ENCODE measurements at regions not wholly inside any gene's neighbourhood (a gene's known extent, or its start where the extent isn't known, plus 50 kb on each side); places are given as distances from the start of the nearest gene placed in this dataset.

DNA sequence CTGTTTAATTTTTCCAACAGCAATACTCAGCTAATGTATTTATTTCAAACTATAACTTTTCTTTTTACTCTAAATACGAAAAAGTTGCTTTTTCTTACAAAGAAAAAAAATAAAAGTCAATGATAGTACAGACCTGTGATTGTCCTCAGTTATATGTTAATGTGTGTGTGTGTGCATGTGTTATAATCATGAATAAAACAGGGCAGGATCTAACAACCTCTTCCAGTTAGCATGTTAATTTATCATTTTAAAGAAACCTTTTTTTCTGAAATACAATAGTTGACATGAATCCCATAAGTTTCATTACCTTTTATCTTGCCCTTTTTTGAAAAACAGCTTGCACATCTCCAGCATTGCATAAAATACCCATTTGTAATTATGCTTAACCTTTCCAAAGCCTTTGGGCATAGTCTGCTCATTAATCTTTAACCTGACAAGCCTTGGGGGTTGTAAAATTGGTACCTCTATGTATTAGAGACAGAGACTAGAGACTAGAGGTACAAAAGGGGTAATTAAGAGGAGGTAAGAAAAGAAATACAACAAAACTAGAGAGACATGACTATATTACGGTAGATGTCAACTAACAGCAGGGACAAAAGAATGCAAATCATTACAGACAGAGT lies 828.1 kb downstream of the OLFM4 start:
- intact Hi-C loops (cut with DNase I): no loop called here
- H3K27ac ChIP-seq: no peak overlapping the region
- H3K36me3 ChIP-seq (ENCODE audit: insufficient read depth in 1 of 2, low read depth in 1 of 2): no peaks in the 10 kb centered on the region
- ATAC-seq (no peak), DNase-seq (no peak)
- WGBS, 3 donors: 50 to 59% (median 58%) methylated on average over 2 of the region's 2 CpGs
- no peaks in the 10 kb centered on the region for H3K27me3 ChIP-seq (ENCODE audit: insufficient read depth in 3 of 3, low read length in 2 of 3)
- H3K9me3 ChIP-seq: no peaks in the 10 kb centered on the region
- no peak overlapping the region for H3K4me3 ChIP-seq
- no peaks in the 10 kb centered on the region for H3K4me1 ChIP-seq
- TF ChIP-seq, protein P1, sequence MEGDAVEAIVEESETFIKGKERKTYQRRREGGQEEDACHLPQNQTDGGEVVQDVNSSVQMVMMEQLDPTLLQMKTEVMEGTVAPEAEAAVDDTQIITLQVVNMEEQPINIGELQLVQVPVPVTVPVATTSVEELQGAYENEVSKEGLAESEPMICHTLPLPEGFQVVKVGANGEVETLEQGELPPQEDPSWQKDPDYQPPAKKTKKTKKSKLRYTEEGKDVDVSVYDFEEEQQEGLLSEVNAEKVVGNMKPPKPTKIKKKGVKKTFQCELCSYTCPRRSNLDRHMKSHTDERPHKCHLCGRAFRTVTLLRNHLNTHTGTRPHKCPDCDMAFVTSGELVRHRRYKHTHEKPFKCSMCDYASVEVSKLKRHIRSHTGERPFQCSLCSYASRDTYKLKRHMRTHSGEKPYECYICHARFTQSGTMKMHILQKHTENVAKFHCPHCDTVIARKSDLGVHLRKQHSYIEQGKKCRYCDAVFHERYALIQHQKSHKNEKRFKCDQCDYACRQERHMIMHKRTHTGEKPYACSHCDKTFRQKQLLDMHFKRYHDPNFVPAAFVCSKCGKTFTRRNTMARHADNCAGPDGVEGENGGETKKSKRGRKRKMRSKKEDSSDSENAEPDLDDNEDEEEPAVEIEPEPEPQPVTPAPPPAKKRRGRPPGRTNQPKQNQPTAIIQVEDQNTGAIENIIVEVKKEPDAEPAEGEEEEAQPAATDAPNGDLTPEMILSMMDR (IDR thresholded peaks at IDR 0.05): no peak

DNA sequence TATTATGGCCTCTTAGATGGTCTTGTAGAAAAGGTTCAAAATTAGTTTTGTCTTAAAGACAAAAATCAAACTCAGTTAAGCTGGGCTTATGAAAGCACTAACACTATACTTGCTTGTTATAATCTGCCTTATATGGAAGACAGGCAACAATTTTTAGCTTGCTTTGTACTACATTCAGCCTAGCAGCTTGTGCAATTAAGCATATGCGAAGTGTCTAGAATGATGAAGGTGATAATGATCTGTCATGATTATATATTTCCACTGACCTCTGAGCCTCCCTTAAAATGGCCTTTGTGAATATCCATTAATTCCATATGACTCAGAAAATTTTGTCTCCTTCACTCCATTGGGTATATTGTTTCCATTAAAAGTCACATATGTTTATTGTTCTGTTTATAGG lies 834.9 kb downstream of the OLFM4 start:
- Histone ChIP-seq H3K36me3 (ENCODE audit: insufficient read depth in 1 of 2, low read depth in 1 of 2) (no peaks in the 10 kb centered on the region), H3K27me3 (ENCODE audit: insufficient read depth in 3 of 3, low read length in 2 of 3) (no peaks in the 10 kb centered on the region), H3K4me1 (no peaks in the 10 kb centered on the region), H3K27ac (no peak overlapping the region), H3K9me3 (no peaks in the 10 kb centered on the region), H3K4me3 (no peak overlapping the region)
- intact Hi-C loops (cut with DNase I): no loop called here
- ATAC-seq: no peak
- no peak for DNase-seq
- TF ChIP-seq, protein P1 (IDR thresholded peaks at IDR 0.05): no peak
- 86 to 91% (median 88%) methylated on average over 1 of the region's 1 CpG for WGBS, 3 donors

DNA sequence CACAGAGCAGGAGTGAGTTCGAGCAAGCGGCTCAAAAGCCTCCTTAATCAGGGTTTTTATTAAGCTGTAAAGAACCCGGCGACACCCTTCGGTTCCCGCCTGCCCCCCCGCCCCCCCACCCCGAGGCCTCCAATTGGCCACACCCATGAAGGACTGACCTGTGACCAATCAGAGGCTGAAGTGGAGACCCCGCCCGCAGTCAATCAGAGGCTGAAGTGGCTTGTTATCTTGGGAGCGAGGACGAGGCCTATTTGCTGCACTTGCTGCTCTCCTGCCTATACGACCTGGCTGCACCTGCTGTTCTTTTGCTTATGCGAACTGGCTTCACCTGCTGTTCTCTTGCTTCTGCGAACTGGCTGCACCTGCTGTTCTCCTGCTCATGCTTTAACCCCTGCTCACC lies 844.9 kb downstream of the OLFM4 start:
- DNase-seq: no peak
- Histone ChIP-seq H3K36me3 (ENCODE audit: insufficient read depth in 1 of 2, low read depth in 1 of 2) (no peaks in the 10 kb centered on the region), H3K4me1 (no peaks in the 10 kb centered on the region), H3K4me3 (no peak overlapping the region), H3K27ac (no peak overlapping the region), H3K9me3 (no peaks in the 10 kb centered on the region), H3K27me3 (ENCODE audit: insufficient read depth in 3 of 3, low read length in 2 of 3) (no peaks in the 10 kb centered on the region)
- no peak for ATAC-seq
- WGBS, 3 donors: 71 to 84% (median 79%) methylated on average over 13 to 15 of the region's 15 CpGs
- intact Hi-C loops (cut with DNase I): no loop called here
- TF ChIP-seq, protein P1 (IDR thresholded peaks at IDR 0.05): no peak

GRCh38 chr13:53878861-53879260 lies 850.2 kb downstream of the OLFM4 start:
- no peaks in the 10 kb centered on the region for H3K27me3 ChIP-seq (ENCODE audit: insufficient read depth in 3 of 3, low read length in 2 of 3)
- no peaks in the 10 kb centered on the region for H3K36me3 ChIP-seq (ENCODE audit: insufficient read depth in 1 of 2, low read depth in 1 of 2)
- DNase-seq: no peak
- H3K27ac ChIP-seq: no peak overlapping the region
- no peak overlapping the region for H3K4me3 ChIP-seq
- ATAC-seq: no peak
- no peaks in the 10 kb centered on the region for H3K4me1 ChIP-seq
- WGBS, 3 donors: 49 to 62% (median 58%) methylated on average over 1 of the region's 1 CpG
- H3K9me3 ChIP-seq: no peaks in the 10 kb centered on the region
- intact Hi-C loops (cut with DNase I): loop anchor here in 1 of 2 donors (2.0 kb wide), 1 partner anchor 14 kb away; no protein-coding TSS in a partner anchor
- TF ChIP-seq, protein P1 (IDR thresholded peaks at IDR 0.05): no peak

DNA sequence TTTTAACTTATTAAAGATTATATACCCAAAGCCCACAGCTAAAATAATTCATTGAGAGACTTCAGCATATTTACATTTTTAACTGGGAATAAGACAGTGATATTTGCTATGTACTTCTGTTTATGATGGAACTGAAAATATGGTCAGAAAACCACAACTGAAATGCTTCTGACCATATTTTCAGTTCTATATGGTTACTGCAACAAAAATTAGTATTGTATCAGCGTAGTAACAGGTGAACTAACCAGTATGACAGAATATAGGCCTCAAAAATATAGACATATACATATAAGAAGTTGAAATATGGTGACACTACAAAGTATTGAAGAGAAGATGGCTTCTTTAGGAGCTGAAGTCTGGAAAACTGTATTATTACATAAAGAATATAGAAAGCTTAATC lies 857.4 kb downstream of the OLFM4 start:
- Histone ChIP-seq H3K36me3 (ENCODE audit: insufficient read depth in 1 of 2, low read depth in 1 of 2) (no peaks in the 10 kb centered on the region), H3K27ac (no peak overlapping the region), H3K9me3 (no peaks in the 10 kb centered on the region), H3K4me3 (no peak overlapping the region), H3K4me1 (no peaks in the 10 kb centered on the region), H3K27me3 (ENCODE audit: insufficient read depth in 3 of 3, low read length in 2 of 3) (no peaks in the 10 kb centered on the region)
- ATAC-seq (no peak), DNase-seq (no peak)
- TF ChIP-seq, protein P1 (IDR thresholded peaks at IDR 0.05): no peak
- intact Hi-C loops (cut with DNase I): no loop called here
- WGBS, 3 donors: 24 to 49% (median 41%) methylated on average over 1 of the region's 1 CpG

Measured in psoas muscle (tissue), 7 donors.